ENCODE measurements at regions not wholly inside any gene's neighbourhood (a gene's known extent, or its start where the extent isn't known, plus 50 kb on each side); places are given as distances from the start of the nearest gene placed in this dataset.

DNA sequence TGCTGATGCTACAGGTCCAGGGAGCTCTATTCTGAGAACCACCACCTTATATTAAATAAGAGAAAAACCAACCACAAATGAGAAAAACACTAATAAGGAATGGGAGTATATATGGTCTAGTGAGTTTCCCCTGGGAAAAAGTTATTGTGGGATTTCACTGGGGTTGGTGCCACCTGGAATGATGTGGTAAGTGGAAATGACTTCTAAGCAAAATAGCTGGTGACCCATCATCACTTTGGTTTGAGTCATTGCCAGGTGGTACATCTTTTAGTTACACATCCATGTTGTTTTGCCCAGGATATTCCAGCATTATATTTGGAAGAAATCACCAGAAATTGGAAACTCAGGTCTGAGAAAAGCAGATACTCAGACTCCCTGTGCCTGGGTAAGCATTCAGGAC lies 437.3 kb downstream of the DTWD2 start (continued):
- TF ChIP-seq RELA (IDR thresholded peaks at IDR 0.05; ENCODE audit: borderline replicate concordance, partially characterized antibody) = no peak
- no peak for TF ChIP-seq RAD21 (IDR thresholded peaks at IDR 0.05; ENCODE audit: insufficient read depth, low read depth, low read length)
- TF ChIP-seq RAD51 (IDR thresholded peaks at IDR 0.05) = no peak
- TF ChIP-seq NBN (IDR thresholded peaks at IDR 0.05) = no peak
- no peak for TF ChIP-seq NR2C2 (IDR thresholded peaks at IDR 0.05; ENCODE audit: borderline replicate concordance, control insufficient read depth, insufficient read length, low read depth)
- TF ChIP-seq BMI1 (IDR thresholded peaks at IDR 0.05; ENCODE audit: borderline replicate concordance) = no peak
- no peak for TF ChIP-seq HDAC6 (IDR thresholded peaks at IDR 0.05; ENCODE audit: unreplicated experiment)
- TF ChIP-seq SREBF2 (IDR thresholded peaks at IDR 0.05; ENCODE audit: low read length) = no peak

DNA sequence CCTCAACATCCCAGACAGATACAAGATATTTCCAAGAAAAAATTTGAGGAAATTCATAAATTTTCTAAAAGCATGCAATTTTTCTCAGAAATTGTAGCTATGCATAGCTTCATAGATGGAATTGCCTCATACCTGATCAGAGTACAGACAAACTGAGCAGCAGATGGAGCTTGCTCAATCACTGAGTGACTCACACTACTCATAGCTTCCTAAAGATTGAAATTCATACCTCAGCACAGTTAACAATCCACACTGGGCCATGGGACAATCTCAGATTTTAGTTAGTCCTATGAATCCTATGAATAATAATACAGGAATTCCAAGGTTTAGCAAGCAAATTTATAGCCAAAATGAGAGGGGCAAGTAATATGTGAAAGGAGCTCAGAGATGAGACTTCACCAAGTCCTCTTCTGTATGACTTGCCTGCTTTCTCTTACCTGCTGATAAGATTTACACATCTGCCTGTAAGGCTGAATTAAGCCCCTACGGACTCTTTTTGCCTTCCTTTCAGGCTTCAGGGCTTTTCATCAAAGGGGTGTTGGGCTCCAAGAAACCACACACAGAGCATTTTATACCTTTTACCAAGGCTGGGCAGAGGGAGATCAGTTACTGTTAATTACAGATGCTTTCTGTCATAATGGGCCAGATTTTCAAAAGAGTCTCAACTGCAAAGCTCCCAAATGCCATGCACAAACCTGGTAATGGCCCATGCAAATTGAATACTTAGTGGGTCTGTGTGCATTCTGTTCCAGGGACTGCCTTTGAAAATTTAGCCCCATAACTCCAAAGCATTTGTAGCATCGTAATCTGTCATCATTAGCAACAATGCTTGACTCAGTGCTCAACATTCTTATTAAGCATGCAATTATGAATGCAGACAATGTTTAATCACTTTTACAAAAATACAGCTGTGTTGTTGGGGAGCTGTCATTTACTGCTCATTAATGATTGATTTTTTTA lies 439.3 kb downstream of the DTWD2 start:
- in situ Hi-C loops (cut with MboI) = no loop called here
- ATAC-seq = no peak

More for the DNA sequence above, 439.3 kb downstream of the DTWD2 start:
- ChIA-PET CTCF (interaction anchor here (0.9 kb wide), 1 partner anchor 407 kb away, joined by 3 read pairs; no protein-coding TSS in a partner anchor), RAD21 (ENCODE audit: unreplicated experiment) (no interaction called here), SMC1A (ENCODE audit: uncharacterized antibody, unreplicated experiment) (interaction anchor here (0.8 to 1.4 kb wide), 4 partner anchors 11 to 395 kb away, joined by 3 read pairs; no protein-coding TSS in a partner anchor), POLR2A (no interaction called here)
- Histone ChIP-seq H3K4me3 (no peak overlapping the region), H3K36me3 (ENCODE audit: control insufficient read depth in 2 of 2, insufficient read depth in 2 of 2, low read length in 1 of 2) (no peaks in the 10 kb centered on the region), H3K79me2 (ENCODE audit: control insufficient read depth, insufficient read depth, low read length) (no peaks in the 10 kb centered on the region), H3K9me3 (replicated peaks; ENCODE audit: control insufficient read depth, insufficient read depth, low read length) (no peaks in the 10 kb centered on the region), H3K4me1 (ENCODE audit: control insufficient read depth, insufficient read depth, low read length) (no peaks in the 10 kb centered on the region), H4K20me1 (ENCODE audit: control insufficient read depth, insufficient read depth) (no peaks in the 10 kb centered on the region), H3K27ac (ENCODE audit: control insufficient read depth, insufficient read depth) (no peak overlapping the region), H2AFZ (ENCODE audit: control insufficient read depth, low read depth, low read length) (no peak overlapping the region), H3K4me2 (ENCODE audit: control insufficient read depth, insufficient read depth) (no peak overlapping the region), H3K9ac (ENCODE audit: control insufficient read depth, insufficient read depth, low read length) (no peak overlapping the region), H3K27me3 (replicated peaks in 1 of 2; ENCODE audit: control insufficient read depth in 2 of 2, insufficient read depth in 2 of 2, low read length in 1 of 2) (no peaks in the 10 kb centered on the region)
- WGBS (ENCODE audit: insufficient coverage, insufficient replicate concordance, low lambda C conversion rate, missing lambda C conversion rate) = 22% methylated on average over 2 of the region's 2 CpGs
- no TSS peak for BruUV-seq (replicated peaks)
- FAIRE-seq = no peak
- intact Hi-C loops (cut with micrococcal nuclease; ENCODE audit: unreplicated experiment) = no loop called here
- TF ChIP-seq BMI1 (IDR thresholded peaks at IDR 0.05; ENCODE audit: borderline replicate concordance) = no peak
- no peak for TF ChIP-seq CBFB (IDR thresholded peaks at IDR 0.05; ENCODE audit: low read depth)
- TF ChIP-seq STAT3 (IDR thresholded peaks at IDR 0.05; ENCODE audit: low read depth, low read length) = no peak
- TF ChIP-seq NFYA (IDR thresholded peaks at IDR 0.05; ENCODE audit: borderline replicate concordance, low read depth, low read length) = no peak
- no peak for TF ChIP-seq TCF3 (IDR thresholded peaks at IDR 0.05; ENCODE audit: borderline replicate concordance, insufficient read depth, low read depth, low read length)
- TF ChIP-seq NFYB (IDR thresholded peaks at IDR 0.05; ENCODE audit: insufficient read depth, low read depth, low read length) = no peak
- no peak for TF ChIP-seq SREBF1 (IDR thresholded peaks at IDR 0.05; ENCODE audit: low read length)
- TF ChIP-seq, protein P1, sequence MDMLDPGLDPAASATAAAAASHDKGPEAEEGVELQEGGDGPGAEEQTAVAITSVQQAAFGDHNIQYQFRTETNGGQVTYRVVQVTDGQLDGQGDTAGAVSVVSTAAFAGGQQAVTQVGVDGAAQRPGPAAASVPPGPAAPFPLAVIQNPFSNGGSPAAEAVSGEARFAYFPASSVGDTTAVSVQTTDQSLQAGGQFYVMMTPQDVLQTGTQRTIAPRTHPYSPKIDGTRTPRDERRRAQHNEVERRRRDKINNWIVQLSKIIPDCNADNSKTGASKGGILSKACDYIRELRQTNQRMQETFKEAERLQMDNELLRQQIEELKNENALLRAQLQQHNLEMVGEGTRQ (IDR thresholded peaks at IDR 0.05; ENCODE audit: borderline replicate concordance, low read depth, low read length) = no peak
- TF ChIP-seq, protein P2, sequence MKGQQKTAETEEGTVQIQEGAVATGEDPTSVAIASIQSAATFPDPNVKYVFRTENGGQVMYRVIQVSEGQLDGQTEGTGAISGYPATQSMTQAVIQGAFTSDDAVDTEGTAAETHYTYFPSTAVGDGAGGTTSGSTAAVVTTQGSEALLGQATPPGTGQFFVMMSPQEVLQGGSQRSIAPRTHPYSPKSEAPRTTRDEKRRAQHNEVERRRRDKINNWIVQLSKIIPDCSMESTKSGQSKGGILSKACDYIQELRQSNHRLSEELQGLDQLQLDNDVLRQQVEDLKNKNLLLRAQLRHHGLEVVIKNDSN (IDR thresholded peaks at IDR 0.05; ENCODE audit: borderline replicate concordance, extremely low read length, insufficient read depth, low read depth, low read length) = no peak
- no peak for TF ChIP-seq RAD21 (IDR thresholded peaks at IDR 0.05; ENCODE audit: insufficient read depth, low read depth, low read length)
- no peak for DNase-seq (ENCODE audit: low read depth, low spot score)

All from GM12878 (cell line).